Gastrocnemius medialis (tissue), 4 donors: ENCODE measurements at regions not wholly inside any gene's neighbourhood (a gene's known extent, or its start where the extent isn't known, plus 50 kb on each side); places are given as distances from the start of the nearest gene placed in this dataset.

Source experiments
- ATAC-seq, 2 donors: fragments of 150-250 bp; one replicate each; pipeline ENCODE4 v1.9.1; 2016
- DNase-seq, 2 donors: peaks; one replicate each; pipeline ENCODE4 v3.0.0-alpha.2; 2019
- H3K27ac ChIP-seq, 4 donors: fragments of 200-600 bp; sonication (generic); 1 replicate in 1 of 4; 2 replicates in 3 of 4; pipeline ENCODE4 v1.5.1; 2016 to 2018; ENCODE audit warnings: mild to moderate bottlenecking in 2 of 4, moderate library complexity in 1 of 4
- H3K27me3 ChIP-seq, 3 donors: fragments of 200-600 bp; sonication (generic) in 2 of 3; 1 replicate in 1 of 3; 2 replicates in 2 of 3; pipeline versions ENCODE4 v1.5.1 to v1.6.0; 2016 to 2019; ENCODE audit warnings: mild to moderate bottlenecking in 1 of 3, moderate library complexity in 1 of 3
- H3K36me3 ChIP-seq, 2 donors: fragments of 200-600 bp; sonication (generic) in 1 of 2; one replicate each; pipeline ENCODE4 v1.5.1; 2017 to 2018
- H3K4me1 ChIP-seq, 2 donors: fragments of 200-600 bp; sonication (generic) in 1 of 2; one replicate each; pipeline ENCODE4 v1.5.1; 2016 to 2017; ENCODE audit warnings: mild to moderate bottlenecking in 2 of 2
- H3K4me3 ChIP-seq, 4 donors: fragments of 200-600 bp; sonication (generic) in 3 of 4; 1 replicate in 1 of 4; 2 replicates in 3 of 4; pipeline ENCODE4 v1.5.1; 2016 to 2019; ENCODE audit warnings: mild to moderate bottlenecking in 2 of 4
- H3K9me3 ChIP-seq, 3 donors: fragments of 200-600 bp; sonication (generic) in 2 of 3; 1 replicate in 1 of 3; 2 replicates in 2 of 3; pipeline ENCODE4 v1.5.1; 2016 to 2019
- CTCF ChIP-seq, 5 experiments: fragments of 450-650 bp in 3 of 5; fragments of 200-600 bp in 2 of 5; sonication (generic) in 2 of 5; IDR thresholded peaks in 4 of 5; conservative IDR thresholded peaks in 1 of 5; 1 replicate in 4 of 5; 2 replicates in 1 of 5; pipeline ENCODE4 v1.5.1; 2016 to 2019; ENCODE audit warnings: antibody characterized with exemption in 5 of 5, mild to moderate bottlenecking in 3 of 5, moderate library complexity in 3 of 5
- POLR2A ChIP-seq, 2 donors: fragments of 450-650 bp; IDR thresholded peaks; one replicate each; pipeline ENCODE4 v1.6.1; 2017; ENCODE audit warnings: antibody characterized with exemption in 2 of 2, mild to moderate bottlenecking in 2 of 2, moderate library complexity in 2 of 2
- in situ Hi-C, 4 donors: fragments of 200-750 bp; cut with MboI; loops; one replicate each; pipeline versions ENCODE4 v1.15.0 to v1.8.0; 2017; ENCODE audit warnings: low sequenced_read_pairs in 4 of 4
- intact Hi-C: fragments of 100-400 bp; cut with DNase I; formaldehyde crosslinking; loops from one replicate; pipeline ENCODE4 v1.15.1; 2023; ENCODE audit warnings: low total_unique reads

- H3K27ac ChIP-seq, result no peak overlapping the region
- DNase-seq, result no peak
- no peak for ATAC-seq
- intact Hi-C loops (no loop called here), in situ Hi-C loops (loop anchor here in 1 of 4 donors (25.0 kb wide), 1 partner anchor 409 kb away; the partner anchor contains the start of genes BRCA2 and ZAR1L)
- H3K4me1 ChIP-seq, result peaks cover under 1 to 4% of the 10 kb centered on the region in 2 donors
- TF ChIP-seq CTCF (IDR thresholded peaks at IDR 0.05 in 4 of 5, conservative IDR thresholded peaks at IDR 0.05 in 1 of 5) (no peak), POLR2A (IDR thresholded peaks at IDR 0.05) (no peak)
- no peaks in the 10 kb centered on the region for H3K9me3 ChIP-seq
- no peaks in the 10 kb centered on the region for H3K27me3 ChIP-seq
- no peak overlapping the region for H3K4me3 ChIP-seq
- no peaks in the 10 kb centered on the region for H3K36me3 ChIP-seq
Measured at GRCh38 chr13:31903111-31903815, 128.3 kb upstream of the FRY start.

- in situ Hi-C loops (loop anchor here in 1 of 4 donors (25.0 kb wide), 1 partner anchor 407 kb away; the partner anchor contains the start of genes BRCA2 and ZAR1L), intact Hi-C loops (loop anchor here (5.0 kb wide), 2 partner anchors 127 to 257 kb away; partner anchors contain the start of gene FRY)
- H3K36me3 ChIP-seq, result no peaks in the 10 kb centered on the region
- H3K4me1 ChIP-seq, result peaks cover 10 to 20% of the 10 kb centered on the region in 2 donors
- ATAC-seq (peak in 1 of 2 donors; percentile 51), DNase-seq (peak in 1 of 2 donors; percentile 28)
- H3K27me3 ChIP-seq, result no peaks in the 10 kb centered on the region
- TF ChIP-seq POLR2A (IDR thresholded peaks at IDR 0.05) (no peak), CTCF (IDR thresholded peaks at IDR 0.05 in 4 of 5, conservative IDR thresholded peaks at IDR 0.05 in 1 of 5) (no peak)
- no peaks in the 10 kb centered on the region for H3K9me3 ChIP-seq
- no peak overlapping the region for H3K27ac ChIP-seq
- H3K4me3 ChIP-seq, result no peak overlapping the region
Measured at GRCh38 chr13:31904941-31905824, 126.4 kb upstream of the FRY start.

GRCh38 chr13:31905961-31906360 is 125.6 kb upstream of the FRY start:
- H3K4me1 ChIP-seq, result peaks cover 10 to 21% of the 10 kb centered on the region in 2 donors
- no peak overlapping the region for H3K4me3 ChIP-seq
- ATAC-seq (no peak), DNase-seq (no peak)
- H3K36me3 ChIP-seq, result no peaks in the 10 kb centered on the region
- no peaks in the 10 kb centered on the region for H3K9me3 ChIP-seq
- TF ChIP-seq POLR2A (IDR thresholded peaks at IDR 0.05) (no peak), CTCF (IDR thresholded peaks at IDR 0.05 in 4 of 5, conservative IDR thresholded peaks at IDR 0.05 in 1 of 5) (no peak)
- no peak overlapping the region for H3K27ac ChIP-seq
- H3K27me3 ChIP-seq, result no peaks in the 10 kb centered on the region
- in situ Hi-C loops, result loop anchor here in 1 of 4 donors (25.0 kb wide), 1 partner anchor 406 kb away; the partner anchor contains the start of genes BRCA2 and ZAR1L
- intact Hi-C loops, result loop anchor here (5.0 kb wide), 2 partner anchors 126 to 256 kb away; partner anchors contain the start of gene FRY

GRCh38 chr13:31908696-31909411 is 122.7 kb upstream of the FRY start:
- in situ Hi-C loops, result loop anchor here in 1 of 4 donors (25.0 kb wide), 1 partner anchor 403 kb away; the partner anchor contains the start of genes BRCA2 and ZAR1L
- no peaks in the 10 kb centered on the region for H3K27me3 ChIP-seq
- peak; percentile 39 to 73 for ATAC-seq
- intact Hi-C loops, result loop anchor here (5.0 kb wide), 2 partner anchors 123 to 253 kb away; partner anchors contain the start of gene FRY
- no peaks in the 10 kb centered on the region for H3K36me3 ChIP-seq
- peak overlapping the region; percentile 7 to 48 (median 34) for H3K27ac ChIP-seq
- TF ChIP-seq POLR2A (IDR thresholded peaks at IDR 0.05) (peak in 1 of 2 donors; percentile 12), CTCF (IDR thresholded peaks at IDR 0.05 in 4 of 5, conservative IDR thresholded peaks at IDR 0.05 in 1 of 5) (no peak)
- no peaks in the 10 kb centered on the region for H3K9me3 ChIP-seq
- H3K4me3 ChIP-seq, result no peak overlapping the region
- H3K4me1 ChIP-seq, result peaks cover 10 to 21% of the 10 kb centered on the region in 2 donors
- no peak for DNase-seq
